ENCODE measurements at regions not wholly inside any gene's neighbourhood (a gene's known extent, or its start where the extent isn't known, plus 50 kb on each side); places are given as distances from the start of the nearest gene placed in this dataset.

- TF ChIP-seq NFIC (IDR thresholded peaks at IDR 0.05) (no peak), FOXM1 (IDR thresholded peaks at IDR 0.05; ENCODE audit: borderline replicate concordance, low read depth) (no peak)
Measured at GRCh38 chr10:78390051-78390450, 356.4 kb downstream of the RPS24 start.

- no peak for TF ChIP-seq CREB1 (IDR thresholded peaks at IDR 0.05; ENCODE audit: low read depth)
- TF ChIP-seq CEBPB (IDR thresholded peaks at IDR 0.05): no peak
- TF ChIP-seq NFIC (IDR thresholded peaks at IDR 0.05): no peak
- no peak for TF ChIP-seq RAD21 (IDR thresholded peaks at IDR 0.05; ENCODE audit: low read depth)
- TF ChIP-seq TCF12 (IDR thresholded peaks at IDR 0.05; ENCODE audit: low read depth): no peak
- no peak for TF ChIP-seq TEAD4 (IDR thresholded peaks at IDR 0.05)
- TF ChIP-seq REST (IDR thresholded peaks at IDR 0.05; ENCODE audit: low read depth): no peak
- no peak for TF ChIP-seq FOXM1 (IDR thresholded peaks at IDR 0.05; ENCODE audit: borderline replicate concordance, low read depth)
- TF ChIP-seq EGR1 (IDR thresholded peaks at IDR 0.05): no peak
- no peak for TF ChIP-seq EP300 (IDR thresholded peaks at IDR 0.05; ENCODE audit: borderline replicate concordance)
- no peak for TF ChIP-seq ZBTB7A (IDR thresholded peaks at IDR 0.05; ENCODE audit: low read depth)
- TF ChIP-seq YY1 (IDR thresholded peaks at IDR 0.05; ENCODE audit: low read depth): no peak
- TF ChIP-seq TAF1 (IDR thresholded peaks at IDR 0.05; ENCODE audit: low read depth): no peak
- TF ChIP-seq USF1 (IDR thresholded peaks at IDR 0.05): no peak
- no peak for TF ChIP-seq MAX (IDR thresholded peaks at IDR 0.05)
Measured at GRCh38 chr10:78390817-78391216, 357.2 kb downstream of the RPS24 start.

- TF ChIP-seq ZBTB7A (IDR thresholded peaks at IDR 0.05; ENCODE audit: low read depth): no peak
Measured at GRCh38 chr10:78391585-78391984, 357.9 kb downstream of the RPS24 start.

GRCh38 chr10:78392197-78392596, 358.5 kb downstream of the RPS24 start:
- TF ChIP-seq RAD21 (IDR thresholded peaks at IDR 0.05; ENCODE audit: low read depth) (no peak), EGR1 (IDR thresholded peaks at IDR 0.05) (no peak), REST (IDR thresholded peaks at IDR 0.05; ENCODE audit: low read depth) (no peak), FOXM1 (IDR thresholded peaks at IDR 0.05; ENCODE audit: borderline replicate concordance, low read depth) (no peak), ZBTB7A (IDR thresholded peaks at IDR 0.05; ENCODE audit: low read depth) (no peak), TEAD4 (IDR thresholded peaks at IDR 0.05) (no peak), MAX (IDR thresholded peaks at IDR 0.05) (no peak)

- TF ChIP-seq TEAD4 (IDR thresholded peaks at IDR 0.05) (no peak), USF1 (IDR thresholded peaks at IDR 0.05) (no peak), TCF12 (IDR thresholded peaks at IDR 0.05; ENCODE audit: low read depth) (no peak), EGR1 (IDR thresholded peaks at IDR 0.05) (no peak), TAF1 (IDR thresholded peaks at IDR 0.05; ENCODE audit: low read depth) (no peak), MAX (IDR thresholded peaks at IDR 0.05) (no peak), NFIC (IDR thresholded peaks at IDR 0.05) (no peak), FOXM1 (IDR thresholded peaks at IDR 0.05; ENCODE audit: borderline replicate concordance, low read depth) (no peak), CREB1 (IDR thresholded peaks at IDR 0.05; ENCODE audit: low read depth) (no peak), CEBPB (IDR thresholded peaks at IDR 0.05) (no peak), EP300 (IDR thresholded peaks at IDR 0.05; ENCODE audit: borderline replicate concordance) (no peak), RAD21 (IDR thresholded peaks at IDR 0.05; ENCODE audit: low read depth) (no peak), REST (IDR thresholded peaks at IDR 0.05; ENCODE audit: low read depth) (no peak), YY1 (IDR thresholded peaks at IDR 0.05; ENCODE audit: low read depth) (no peak)
Measured at GRCh38 chr10:78393094-78393493, 359.4 kb downstream of the RPS24 start.

All from Ishikawa (cell line).